GM21825 (cell line): ENCODE measurements at regions not wholly inside any gene's neighbourhood (a gene's known extent, or its start where the extent isn't known, plus 50 kb on each side); places are given as distances from the start of the nearest gene placed in this dataset.

Experiments
- ATAC-seq: cut with Tn5 transposase; IDR thresholded peaks from one replicate; pipeline ENCODE4 v1.9.1; 2021; ENCODE audit warnings: mild to moderate bottlenecking, moderate library complexity; ENCODE audit not compliant: unreplicated experiment

DNA sequence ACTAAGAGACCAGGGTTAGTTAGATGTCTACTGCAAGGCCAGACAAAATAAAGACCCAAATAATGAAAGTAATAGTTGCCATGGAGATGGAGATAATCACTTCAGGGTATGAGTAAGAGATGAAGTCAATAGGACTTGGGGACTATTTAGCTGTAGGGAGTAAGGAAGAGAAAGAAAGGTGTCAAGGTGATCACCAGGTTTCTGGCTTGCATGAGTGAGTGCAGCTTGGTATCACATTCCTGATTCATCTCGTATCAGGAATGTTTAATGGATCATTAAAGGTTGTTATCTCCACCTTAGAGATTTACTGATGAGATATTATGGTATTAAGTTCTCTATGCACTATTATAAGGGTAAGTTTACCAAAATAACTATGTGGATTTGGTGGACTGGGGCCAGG, 357.4 kb upstream of the ATP11B start:
- no peak for ATAC-seq

DNA sequence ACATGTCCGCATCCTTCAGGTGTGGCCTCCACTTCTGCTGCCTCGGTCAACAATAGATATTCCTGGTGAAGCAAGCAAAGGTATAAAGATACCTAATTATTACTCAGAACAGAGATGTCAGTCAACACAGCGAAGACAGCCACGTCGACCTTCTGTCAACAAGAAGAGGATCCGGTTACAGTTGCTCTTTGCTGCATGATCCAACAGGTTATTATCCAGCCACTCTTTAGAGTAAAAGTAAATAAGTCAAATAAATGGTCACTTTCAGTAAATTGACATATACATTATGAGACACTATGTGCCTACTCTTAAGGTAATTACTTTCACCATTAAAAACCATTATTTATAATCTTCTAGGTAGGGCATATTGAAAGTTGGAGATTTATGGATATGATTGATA, 356.8 kb upstream of the ATP11B start:
- ATAC-seq = no peak

DNA sequence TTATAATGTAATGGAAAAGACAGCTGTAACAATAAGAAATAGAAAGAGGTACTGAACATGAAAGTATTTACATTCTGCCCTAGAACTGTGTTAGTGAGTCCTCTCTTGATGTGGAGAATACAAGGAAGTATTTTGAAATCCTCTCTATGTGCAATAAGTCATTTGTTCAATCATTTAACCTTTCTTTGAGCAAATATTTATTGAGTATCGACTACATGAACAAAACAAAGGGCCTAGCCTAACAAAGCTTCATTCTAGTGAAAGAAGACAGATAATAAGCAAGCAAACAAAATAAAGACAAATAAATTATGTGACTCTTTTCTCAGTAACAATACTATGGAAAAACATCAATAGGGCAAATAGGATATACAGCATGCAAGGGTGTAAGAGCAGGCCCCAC, 354.9 kb upstream of the ATP11B start:
- no peak for ATAC-seq

DNA sequence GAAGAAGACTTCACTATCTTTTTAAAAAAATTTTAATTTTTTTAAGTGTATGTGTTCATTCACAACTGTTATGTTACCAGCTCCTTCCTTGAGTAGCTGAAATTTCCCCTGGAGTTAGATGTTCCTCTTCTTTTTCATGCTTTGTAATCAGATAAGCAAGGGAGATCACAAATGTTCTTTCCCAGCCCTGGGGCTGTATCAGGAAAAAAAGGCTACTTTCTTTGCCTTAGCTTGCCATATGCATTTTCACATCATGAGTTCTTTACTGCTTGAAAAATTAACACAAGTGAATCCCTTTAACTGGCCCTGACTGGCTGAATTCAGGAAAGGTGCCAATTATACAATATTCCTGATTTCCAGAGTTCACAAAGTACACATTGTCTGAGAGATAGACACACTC, 353.2 kb upstream of the ATP11B start:
- ATAC-seq = no peak

DNA sequence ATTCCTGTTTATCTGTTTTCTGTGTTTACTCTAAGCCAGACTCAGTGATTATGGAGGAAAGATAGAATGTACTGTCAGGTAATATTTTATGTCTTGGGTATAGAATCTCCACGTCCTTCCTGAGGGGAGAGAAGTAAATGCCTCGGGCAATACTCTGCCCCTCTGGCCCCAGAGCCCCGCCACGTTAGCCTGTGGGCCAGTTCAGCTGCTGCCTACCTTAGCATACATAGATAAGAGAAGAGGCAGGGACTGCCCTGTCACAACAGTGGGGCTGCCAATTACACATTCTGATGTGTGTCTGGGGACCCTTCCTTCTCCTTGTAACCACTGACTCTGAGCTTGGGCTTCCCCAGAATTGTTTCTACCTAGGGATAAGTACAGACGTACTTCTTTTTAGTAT, 347.7 kb upstream of the ATP11B start:
- ATAC-seq = no peak

DNA sequence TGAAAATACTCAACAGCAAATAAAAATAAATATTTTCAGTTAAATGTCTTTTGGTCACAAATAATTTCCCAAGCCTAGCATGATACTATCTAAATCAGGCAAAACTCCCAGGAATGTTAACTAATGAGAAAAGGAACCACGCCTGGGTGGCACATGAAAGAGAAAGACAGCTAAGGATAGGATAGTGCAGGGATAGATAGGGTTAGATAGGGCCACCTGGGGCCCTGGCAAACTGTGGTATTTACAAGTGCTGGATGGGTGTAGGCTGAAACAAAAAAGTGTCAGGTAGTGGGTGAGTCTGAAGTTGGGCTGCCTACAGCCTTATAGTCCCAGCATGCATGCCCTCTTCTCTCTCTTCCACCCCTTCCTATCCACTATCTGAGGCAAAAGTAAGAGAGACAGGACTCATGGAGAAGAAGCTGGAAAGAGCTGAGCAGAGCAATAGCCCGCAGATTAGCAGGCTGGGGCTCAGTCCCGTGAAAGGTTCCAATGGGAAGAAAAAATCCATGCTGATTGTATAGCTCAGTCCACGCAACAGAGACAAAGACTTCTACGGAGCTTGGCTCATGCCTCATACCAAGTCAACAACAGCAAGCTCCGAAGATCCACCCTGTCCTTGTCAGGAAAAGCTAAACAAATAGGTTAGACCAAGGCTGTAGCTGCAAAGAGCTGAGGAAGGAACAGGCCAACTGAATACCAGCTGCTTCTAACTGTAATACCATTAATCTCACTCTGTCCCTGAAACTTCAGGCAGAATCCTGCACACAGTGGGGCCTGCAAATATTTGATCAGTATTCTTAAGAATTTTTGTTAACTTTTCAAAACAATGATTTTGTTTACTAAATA, 342.1 kb upstream of the ATP11B start:
- ATAC-seq = no peak

DNA sequence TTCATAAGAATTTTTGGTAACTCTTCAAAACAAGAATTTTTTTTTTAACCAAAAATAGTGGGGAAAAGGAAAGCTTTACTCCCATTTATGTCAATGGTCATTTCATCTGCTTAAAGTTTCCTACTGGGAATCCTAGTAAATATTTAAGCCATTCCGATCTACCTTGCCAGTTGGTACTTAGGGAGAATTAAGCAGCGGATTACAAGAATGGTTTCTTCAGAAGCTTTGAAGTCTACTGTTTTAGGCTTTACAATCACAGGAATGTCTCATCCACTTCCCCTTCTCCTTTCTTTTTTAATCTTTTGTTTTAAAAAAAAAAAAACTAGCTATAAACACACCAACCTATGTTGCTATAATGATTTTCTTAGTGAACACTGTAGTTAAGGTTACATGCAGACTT, 341.4 kb upstream of the ATP11B start:
- ATAC-seq = no peak

DNA sequence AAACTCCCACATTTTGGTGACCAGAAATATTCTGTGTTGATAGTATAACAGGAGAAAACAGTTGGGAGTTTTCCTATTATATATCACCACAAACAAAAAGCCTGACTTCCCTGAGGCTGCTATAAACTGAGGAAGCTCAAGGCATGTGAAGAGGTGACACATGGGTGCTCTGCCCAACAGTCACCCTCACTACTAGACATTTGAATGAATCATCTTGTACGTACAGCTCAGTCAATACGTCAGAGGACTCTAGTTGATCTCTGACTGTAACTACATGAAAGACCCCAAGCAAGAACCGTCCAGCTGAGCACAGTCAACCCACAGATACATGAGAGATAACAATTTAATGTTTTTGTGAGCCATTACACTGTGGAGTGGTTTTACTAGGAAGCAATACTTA, 338.3 kb upstream of the ATP11B start:
- ATAC-seq = no peak

DNA sequence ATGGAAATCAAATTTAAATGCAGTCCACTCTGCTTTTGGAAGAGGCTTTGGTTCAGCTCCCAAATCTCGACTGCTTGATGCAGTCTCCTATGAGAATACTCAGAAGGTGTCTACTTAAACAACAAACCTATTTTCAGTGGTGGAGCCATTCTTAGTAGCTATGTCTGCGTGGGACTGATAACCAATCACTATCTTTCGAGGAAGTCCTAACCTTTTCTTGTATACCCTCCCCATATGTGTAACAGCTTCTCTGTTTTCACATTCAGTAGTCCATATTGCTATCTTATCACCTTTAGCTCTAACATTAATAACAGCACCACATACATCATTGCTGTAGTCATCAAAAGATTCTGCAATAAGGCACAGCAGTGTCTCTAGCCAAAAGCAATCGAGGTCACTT, 333.0 kb upstream of the ATP11B start:
- ATAC-seq = no peak

DNA sequence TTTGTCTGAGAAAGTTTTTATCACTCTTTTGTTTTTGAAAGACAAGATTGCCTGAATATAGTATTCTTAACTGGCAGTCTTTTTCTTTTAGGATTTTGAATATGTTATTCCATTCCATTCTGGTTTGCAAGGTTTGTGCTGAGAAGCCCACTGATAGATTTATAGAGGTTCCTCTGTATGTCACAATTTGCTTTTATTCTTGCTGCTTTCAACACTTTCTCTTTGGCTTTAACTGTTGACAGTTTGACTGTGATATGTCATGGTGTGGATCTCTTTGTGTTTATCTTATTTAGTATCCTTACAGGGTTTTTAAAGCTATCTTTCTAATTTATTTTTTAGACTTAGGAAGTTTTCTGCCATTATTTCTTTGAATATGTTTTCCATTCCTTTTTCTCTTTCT, 331.2 kb upstream of the ATP11B start:
- ATAC-seq = no peak

DNA sequence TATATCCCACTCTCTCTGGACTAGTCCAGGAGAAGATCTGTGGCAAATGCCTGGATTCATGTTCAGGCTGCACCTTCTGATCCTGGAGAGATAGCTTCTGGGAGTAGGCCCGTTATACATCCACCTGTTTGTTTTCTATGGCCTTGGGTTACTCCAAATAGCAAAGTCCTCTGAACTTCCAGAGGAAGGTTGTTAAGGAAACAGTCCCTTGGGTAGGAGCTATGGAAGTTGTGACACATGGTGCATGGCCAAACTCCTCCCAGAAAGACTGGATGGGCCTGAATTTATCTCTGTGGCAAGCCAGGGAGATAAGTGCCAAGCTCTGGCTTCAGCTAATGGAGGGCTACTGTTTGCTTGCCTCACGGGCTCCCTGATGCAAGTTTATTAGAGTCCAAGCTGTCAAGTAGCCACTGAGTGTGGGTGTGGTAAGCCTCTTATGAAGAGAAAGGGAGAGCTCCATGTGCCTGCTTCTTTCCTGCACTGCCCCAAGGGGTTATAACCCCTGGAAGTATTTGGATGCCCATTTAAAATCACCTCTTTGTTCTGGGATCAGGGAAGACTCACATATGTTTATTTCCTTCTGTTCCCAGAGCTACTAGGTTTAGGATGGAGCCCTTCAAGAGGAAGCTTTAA, 328.7 kb upstream of the ATP11B start:
- ATAC-seq = no peak

DNA sequence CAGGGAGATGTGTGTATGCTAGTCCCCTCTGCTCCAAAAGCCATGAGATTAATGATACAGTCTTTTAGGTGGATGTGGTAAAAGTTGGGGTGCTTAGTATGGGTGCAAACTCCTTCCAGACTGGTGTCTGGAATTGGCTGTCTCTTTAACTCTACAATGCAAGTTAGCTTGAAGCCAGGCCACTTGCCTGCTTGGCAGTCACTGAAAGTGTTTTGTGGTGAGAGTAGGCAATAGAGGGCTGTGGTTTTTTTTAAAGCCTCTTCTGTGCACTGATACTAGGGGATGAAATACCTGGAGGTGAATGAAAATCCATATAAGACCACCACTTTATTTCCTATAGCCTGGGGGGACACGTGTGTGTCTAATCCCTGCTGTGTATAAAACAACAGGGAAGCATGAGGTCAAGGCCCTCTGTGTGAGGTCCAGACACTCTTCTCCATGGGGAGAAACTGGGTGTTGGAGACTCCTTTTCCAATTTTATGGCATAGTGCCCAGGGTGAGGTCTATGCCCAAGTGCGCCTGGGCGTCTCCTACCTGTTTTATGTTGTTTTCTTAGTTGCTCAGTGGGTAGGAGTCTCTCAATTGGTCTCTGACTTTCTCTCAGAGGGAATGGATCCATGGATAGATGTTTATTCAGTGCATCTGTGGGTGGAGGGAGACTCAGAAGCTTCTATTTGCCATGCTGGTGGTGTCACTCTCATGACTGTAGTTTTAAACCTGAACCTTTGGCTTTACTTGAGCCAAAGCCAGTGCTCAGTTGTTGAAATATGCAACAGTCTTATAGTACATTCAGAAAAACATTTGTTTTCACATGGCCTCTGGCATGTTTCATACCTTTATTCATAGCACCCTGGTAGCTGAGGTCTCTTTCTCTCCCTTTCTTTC, 327.8 kb upstream of the ATP11B start:
- no peak for ATAC-seq

DNA sequence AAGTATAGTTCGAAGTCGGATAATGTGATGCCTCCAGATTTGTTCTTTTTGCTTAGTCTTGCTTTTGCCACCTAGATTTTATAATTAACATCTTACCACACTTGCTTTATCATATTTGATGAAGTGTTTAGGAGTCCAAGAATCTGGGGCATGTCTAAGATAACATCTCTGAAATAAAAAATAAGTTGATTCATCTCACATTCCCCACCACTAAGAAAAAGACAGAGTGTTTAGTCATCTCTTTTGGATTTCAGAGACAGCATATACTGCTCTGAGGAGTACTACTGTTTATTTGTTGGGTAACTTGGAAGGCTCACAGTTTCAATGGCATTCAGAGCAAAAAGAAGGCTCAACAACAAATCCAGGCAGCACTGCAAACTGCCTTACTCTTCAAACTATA, 324.2 kb upstream of the ATP11B start:
- no peak for ATAC-seq

DNA sequence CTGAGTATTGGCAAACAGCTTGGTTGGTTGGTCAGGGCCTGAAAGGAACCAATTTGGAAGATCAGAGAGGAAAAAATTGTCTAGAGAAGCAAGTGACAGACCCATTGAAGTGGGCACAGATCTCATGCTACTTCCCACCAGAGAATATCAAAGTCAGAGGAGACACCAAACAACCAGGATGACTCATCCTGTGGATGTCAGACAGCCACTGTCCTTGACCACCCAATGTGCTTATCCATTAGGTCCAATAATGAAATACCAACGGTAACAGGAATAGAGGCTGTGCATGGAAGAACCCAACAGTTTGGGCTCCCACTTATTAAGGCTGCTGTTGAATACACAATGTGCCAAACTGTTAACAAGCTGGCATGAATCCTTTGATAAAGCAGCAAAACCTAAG, 323.1 kb upstream of the ATP11B start:
- ATAC-seq = no peak

DNA sequence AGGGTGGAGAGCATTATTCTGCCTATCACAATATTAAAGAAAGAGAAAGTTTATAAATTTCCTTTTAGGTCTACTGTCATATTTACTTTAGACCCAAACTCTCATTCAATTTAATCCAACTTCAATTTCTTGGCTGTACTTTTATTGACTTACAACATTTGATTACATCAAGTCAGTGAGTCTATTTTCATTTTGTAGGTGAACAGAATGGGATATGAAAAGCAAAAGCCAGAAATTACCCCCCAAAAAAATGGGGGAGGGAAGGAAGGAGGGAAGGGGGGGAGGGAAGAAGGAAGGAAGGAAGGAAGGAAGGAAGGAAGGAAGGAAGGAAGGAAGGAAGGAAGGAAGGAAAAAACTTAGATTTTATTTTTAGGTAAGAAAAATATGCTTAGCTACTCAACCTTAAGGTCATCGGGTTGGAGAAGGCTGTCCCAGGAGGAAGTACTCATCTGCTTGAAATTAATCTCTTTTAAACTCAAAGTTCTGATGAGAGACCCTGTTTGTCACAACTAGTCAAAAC, 320.1 kb upstream of the ATP11B start:
- ATAC-seq = no peak

DNA sequence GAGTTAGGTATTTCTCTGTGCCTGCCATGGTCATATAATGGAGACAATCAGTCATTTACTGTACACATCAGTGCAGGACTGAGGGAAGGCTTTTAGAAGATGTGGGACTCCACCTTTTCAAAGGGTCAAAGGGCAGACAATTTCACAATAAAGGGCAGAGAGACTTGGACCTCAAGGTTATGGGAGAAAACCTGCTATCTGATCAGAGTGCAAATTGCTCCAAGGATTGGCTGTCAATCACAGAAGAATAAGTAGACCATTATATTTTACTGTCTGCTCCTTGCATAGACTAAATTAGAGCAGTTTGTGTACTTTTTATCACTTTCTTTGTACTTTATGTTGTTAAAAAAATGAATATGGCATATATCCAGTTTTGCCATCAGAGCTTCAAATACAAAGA, 314.9 kb upstream of the ATP11B start:
- no peak for ATAC-seq

DNA sequence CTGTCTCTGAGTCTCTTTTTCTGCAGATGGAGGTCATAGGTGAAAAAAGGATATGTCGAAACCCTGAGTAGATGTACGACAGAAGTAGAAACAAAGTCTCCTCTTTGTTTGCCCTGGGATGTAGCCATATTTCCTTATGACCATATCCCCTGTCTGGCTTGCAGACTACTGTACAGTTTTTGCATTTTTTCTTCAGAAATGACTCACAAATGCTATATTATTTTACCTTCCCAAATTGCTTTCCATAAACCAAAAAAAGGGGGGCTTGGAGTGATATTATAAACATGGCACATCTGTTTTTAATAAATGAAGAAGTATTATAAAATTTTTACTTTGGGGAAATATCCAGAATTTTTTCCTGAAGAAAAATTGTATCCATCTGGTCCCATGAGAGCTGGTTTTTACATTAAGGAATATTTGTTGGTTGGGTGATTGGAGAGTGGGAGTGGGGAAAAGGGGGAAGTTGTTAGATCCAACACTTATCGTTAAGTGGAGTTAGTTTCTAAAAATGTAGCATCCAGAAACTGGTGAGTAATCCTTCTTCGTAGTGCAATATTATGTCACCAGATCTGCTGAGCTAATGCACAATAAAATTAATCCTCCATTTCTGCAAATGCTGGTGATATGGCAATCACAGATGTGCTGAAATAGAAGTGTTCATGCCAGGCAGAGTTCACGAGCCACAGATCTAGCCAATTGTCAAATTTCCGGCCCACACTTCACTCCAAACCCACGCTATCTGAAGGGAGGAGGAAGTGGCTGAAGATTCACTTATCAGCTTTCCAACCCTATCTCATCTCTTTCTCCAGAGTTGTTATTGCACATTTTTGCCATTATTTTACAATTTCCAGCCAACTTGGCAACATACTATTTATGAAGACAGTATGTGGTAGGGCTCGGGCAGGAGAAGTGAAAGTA, 313.6 kb upstream of the ATP11B start:
- no peak for ATAC-seq

DNA sequence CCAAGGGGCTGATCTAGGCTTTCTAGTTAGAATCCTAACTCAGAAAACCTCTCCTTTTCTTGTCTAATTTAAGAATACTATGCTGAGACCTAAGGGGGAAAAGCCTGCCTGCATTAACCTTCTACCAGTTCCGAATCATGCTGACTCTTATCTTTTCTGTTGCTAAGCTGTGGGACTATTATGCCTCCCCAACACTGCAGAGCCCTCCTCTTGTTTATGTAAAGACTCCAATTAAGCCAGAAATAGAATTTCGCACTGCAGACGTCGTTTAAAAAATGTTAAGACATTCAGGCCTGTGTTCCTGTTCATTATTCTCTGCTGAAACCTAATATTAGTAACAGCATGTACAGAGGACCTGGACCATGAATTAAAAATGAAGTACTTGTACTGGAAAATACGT, 310.6 kb upstream of the ATP11B start:
- no peak for ATAC-seq

DNA sequence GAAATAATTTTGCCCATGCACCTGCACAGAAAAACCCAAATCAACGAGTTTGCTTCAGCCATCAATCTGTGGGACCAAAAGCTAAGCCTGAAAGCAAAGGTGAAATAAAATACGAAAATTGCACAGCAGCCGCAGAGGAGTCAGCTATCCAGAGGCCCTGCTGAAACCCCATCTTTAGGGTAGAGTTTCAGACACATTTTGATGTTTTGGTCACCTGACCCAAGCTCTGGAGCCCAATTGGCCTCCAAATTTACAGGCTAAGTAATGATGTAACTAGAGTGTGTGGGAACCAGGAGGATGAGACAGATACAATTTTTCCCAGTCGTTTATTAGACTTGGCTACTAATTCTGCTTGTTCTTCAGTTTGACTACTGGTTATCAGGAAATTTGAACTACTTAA, 308.6 kb upstream of the ATP11B start:
- no peak for ATAC-seq

DNA sequence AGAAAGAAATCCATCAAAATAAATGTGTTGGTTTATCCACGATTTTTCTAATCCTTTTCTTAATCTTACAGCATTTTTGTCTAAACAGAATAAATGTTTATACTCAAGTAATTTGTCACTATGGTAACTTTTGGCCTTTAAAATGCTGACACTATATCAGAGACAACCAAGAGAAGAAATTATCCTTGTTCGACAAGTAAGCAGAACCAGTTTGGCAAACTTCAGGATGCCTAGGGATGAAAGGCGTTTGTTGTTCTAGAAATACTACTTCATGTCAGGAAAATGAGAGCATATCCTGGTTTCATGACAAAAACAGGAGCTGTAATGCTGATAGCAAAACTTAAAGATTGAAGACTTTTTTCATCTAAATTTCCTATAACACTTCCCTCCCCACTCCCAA, 308.0 kb upstream of the ATP11B start:
- ATAC-seq = no peak
